K562 (cell line): ENCODE measurements at regions not wholly inside any gene's neighbourhood (a gene's known extent, or its start where the extent isn't known, plus 50 kb on each side); places are given as distances from the start of the nearest gene placed in this dataset.

Experiments used
- ATAC-seq: fragments of 200-7000 bp; cut with Tn5 transposase; 3 replicates; pipeline ENCODE4 v1.9.1; 2020; ENCODE audit warnings: moderate library complexity
- BruUV-seq: library from RNA; stranded (reverse); fragments of 400-500 nt; replicated peaks from 2 replicates; lab custom pipeline; 2021; lab: Mats Ljungman, UMichigan
- CTCF ChIA-PET: fragments of 300-600 bp; formaldehyde crosslinking; extraction: SDS; loops from one replicate; lab custom pipeline; 2021; ENCODE audit warnings: low intra/inter-chr PET ratio; lab: Yijun Ruan, JAX
- POLR2A ChIA-PET: fragments of 300-600, 350-650 bp; sonication (Branson Sonifier 250); formaldehyde crosslinking; extraction: SDS; loops from one replicate; lab custom pipeline; 2021; ENCODE audit warnings: antibody characterized with exemption, inconsistent platforms; lab: Yijun Ruan, JAX
- DNase-seq, 4 experiments: peaks; one replicate each; pipeline versions ENCODE4 v3.0.0 to v3.0.0-alpha.2; 2011 to 2018; ENCODE audit warnings: low spot score in 3 of 4, mixed read lengths in 3 of 4; ENCODE audit errors: extremely low read depth in 1 of 4
- FAIRE-seq: peaks from 2 replicates; lab custom pipeline; 2011; peaks lifted over from hg19 to GRCh38; lab: Jason Lieb, UNC
- H2AFZ ChIP-seq: 2 replicates; pipeline ENCODE4 v1.6.0; 2011; ENCODE audit warnings: low read depth, low read length, control low read depth, inconsistent platforms
- H3K27ac ChIP-seq: fragments of 200-600 bp; 3 replicates; pipeline ENCODE4 v1.8.0; 2011; ENCODE audit warnings: low read depth, mild to moderate bottlenecking, control low read depth, inconsistent platforms, low read length, moderate library complexity, mixed read lengths; ENCODE audit errors: extremely low read depth
- H3K27me3 ChIP-seq, 2 experiments: fragments of 300-600 bp in 1 of 2; 2 replicates in 1 of 2; 3 replicates in 1 of 2; pipeline versions ENCODE4 v1.6.0 to v1.8.0; 2011; ENCODE audit warnings: inconsistent platforms in 2 of 2, low read length in 2 of 2, mild to moderate bottlenecking in 1 of 2, mixed read lengths in 1 of 2, moderate library complexity in 1 of 2; ENCODE audit not compliant: control insufficient read depth in 2 of 2, insufficient read depth in 2 of 2
- H3K36me3 ChIP-seq: fragments of 300-600 bp; 3 replicates; pipeline ENCODE4 v1.8.0; 2011; ENCODE audit warnings: mild to moderate bottlenecking, low read length, inconsistent platforms; ENCODE audit not compliant: control insufficient read depth, insufficient read depth
- H3K4me1 ChIP-seq, 2 experiments: fragments of 200-600 bp in 1 of 2; replicated peaks in 1 of 2; 2 replicates in 1 of 2; 3 replicates in 1 of 2; pipeline versions ENCODE4 v1.5.1 to v1.8.0; 2011; ENCODE audit warnings: inconsistent platforms in 2 of 2, low read length in 2 of 2, mild to moderate bottlenecking in 1 of 2, mixed read lengths in 1 of 2, moderate library complexity in 1 of 2; ENCODE audit not compliant: control insufficient read depth in 2 of 2, insufficient read depth in 2 of 2
- H3K4me2 ChIP-seq: 2 replicates; pipeline ENCODE4 v1.6.1; 2011; ENCODE audit warnings: low read length, control low read depth, inconsistent platforms, mixed read lengths; ENCODE audit not compliant: insufficient read depth
- H3K4me3 ChIP-seq: fragments of 200-600 bp; sonication (generic), shearing (Covaris generic); 2 replicates; pipeline ENCODE4 v1.5.1; 2016; ENCODE audit warnings: control low read depth, inconsistent platforms
- H3K79me2 ChIP-seq: fragments of 200-600 bp; 3 replicates; pipeline ENCODE4 v1.8.0; 2011; ENCODE audit warnings: low read length, inconsistent platforms; ENCODE audit not compliant: control insufficient read depth, insufficient read depth
- H3K9ac ChIP-seq, 2 experiments: 2 replicates each; pipeline versions ENCODE4 v1.6.0 to v1.6.1; 2011; ENCODE audit warnings: low read depth in 2 of 2, low read length in 2 of 2, control low read depth in 1 of 2, inconsistent platforms in 1 of 2, mild to moderate bottlenecking in 1 of 2, mixed read lengths in 1 of 2; ENCODE audit not compliant: insufficient read depth in 1 of 2
- H3K9me1 ChIP-seq: one replicate; pipeline ENCODE4 v1.6.0; 2011; ENCODE audit warnings: inconsistent platforms, mild to moderate bottlenecking, low read length, moderate library complexity; ENCODE audit not compliant: control insufficient read depth, insufficient read depth
- H3K9me3 ChIP-seq: replicated peaks from 2 replicates; pipeline ENCODE4 v1.5.1; 2011; ENCODE audit warnings: low read depth, low read length, inconsistent platforms; ENCODE audit not compliant: control insufficient read depth, insufficient read depth
- H4K20me1 ChIP-seq: replicated peaks from 2 replicates; pipeline ENCODE4 v1.6.1; 2011; ENCODE audit warnings: low read length, inconsistent platforms, mixed read lengths; ENCODE audit not compliant: control insufficient read depth, insufficient read depth
- DACH1 ChIP-seq: fragments of 450-650 bp; IDR thresholded peaks from 2 replicates; pipeline ENCODE4 v1.6.1; 2018; ENCODE audit not compliant: partially characterized antibody
- E2F3 ChIP-seq: fragments of 250-450 bp; sonication (Bioruptor Pico); IDR thresholded peaks from 2 replicates; pipeline ENCODE4 v1.4.0; 2020; ENCODE audit warnings: mild to moderate bottlenecking
- ETV5 ChIP-seq: sonication (generic); formaldehyde crosslinking; IDR thresholded peaks from 2 replicates; pipeline ENCODE4 v1.4.0; 2020; ENCODE audit warnings: low read depth, mild to moderate bottlenecking, missing genetic modification reagents
- NR2C1 ChIP-seq, 2 experiments: fragments of 450-650 bp; IDR thresholded peaks; 2 replicates each; pipeline ENCODE4 v1.6.1; 2017; ENCODE audit warnings: mild to moderate bottlenecking in 2 of 2, antibody characterized with exemption in 1 of 2, inconsistent platforms in 1 of 2, missing compliant biosample characterization in 1 of 2, missing genetic modification characterization in 1 of 2
- PURB ChIP-seq: sonication (generic); formaldehyde crosslinking; IDR thresholded peaks from 2 replicates; pipeline ENCODE4 v1.9.0; 2021; ENCODE audit warnings: low read depth, mild to moderate bottlenecking, missing genetic modification reagents
- ZC3H11A ChIP-seq: IDR thresholded peaks from 2 replicates; pipeline ENCODE4 v1.6.1; 2012; ENCODE audit warnings: low read depth, low read length, improper control_type of control experiment
- ZSCAN29 ChIP-seq: fragments of 450-650 bp; IDR thresholded peaks from 2 replicates; pipeline ENCODE4 v1.6.1; 2017
- WGBS: fragments of 100-300 bp; shearing (Covaris generic); methylation state at CpG from one replicate; pipeline ENCODE4 v1.1.6; 2016; ENCODE audit warnings: low coverage, mixed read lengths; ENCODE audit not compliant: insufficient coverage; ENCODE audit errors: missing lambda C conversion rate; 5-methylcytosine and 5-hydroxymethylcytosine counted together
- in situ Hi-C: fragments of 300-500 bp; cut with MboI; formaldehyde crosslinking; loops from 4 replicates; pipeline ENCODE4 v1.15.0; 2018; ENCODE audit warnings: inconsistent platforms, mixed read lengths
- intact Hi-C: fragments of 100-400 bp; cut with micrococcal nuclease; formaldehyde crosslinking; loops from 2 replicates; pipeline ENCODE4 v1.14.2; 2022
- TF ChIP-seq, protein P1 (sequence below): fragments of 450-650 bp; IDR thresholded peaks from 2 replicates; pipeline ENCODE4 v1.6.1; 2017; ENCODE audit warnings: antibody characterized with exemption, mild to moderate bottlenecking
- TF ChIP-seq, protein P2 (sequence below): fragments of 450-650 bp; IDR thresholded peaks from 2 replicates; pipeline ENCODE4 v1.6.1; 2018; ENCODE audit not compliant: partially characterized antibody
- TF ChIP-seq, protein P3 (sequence below): fragments of 450-650 bp; IDR thresholded peaks from 2 replicates; pipeline ENCODE4 v1.6.1; 2018; ENCODE audit warnings: mild to moderate bottlenecking, low read depth; ENCODE audit not compliant: partially characterized antibody

DNA sequence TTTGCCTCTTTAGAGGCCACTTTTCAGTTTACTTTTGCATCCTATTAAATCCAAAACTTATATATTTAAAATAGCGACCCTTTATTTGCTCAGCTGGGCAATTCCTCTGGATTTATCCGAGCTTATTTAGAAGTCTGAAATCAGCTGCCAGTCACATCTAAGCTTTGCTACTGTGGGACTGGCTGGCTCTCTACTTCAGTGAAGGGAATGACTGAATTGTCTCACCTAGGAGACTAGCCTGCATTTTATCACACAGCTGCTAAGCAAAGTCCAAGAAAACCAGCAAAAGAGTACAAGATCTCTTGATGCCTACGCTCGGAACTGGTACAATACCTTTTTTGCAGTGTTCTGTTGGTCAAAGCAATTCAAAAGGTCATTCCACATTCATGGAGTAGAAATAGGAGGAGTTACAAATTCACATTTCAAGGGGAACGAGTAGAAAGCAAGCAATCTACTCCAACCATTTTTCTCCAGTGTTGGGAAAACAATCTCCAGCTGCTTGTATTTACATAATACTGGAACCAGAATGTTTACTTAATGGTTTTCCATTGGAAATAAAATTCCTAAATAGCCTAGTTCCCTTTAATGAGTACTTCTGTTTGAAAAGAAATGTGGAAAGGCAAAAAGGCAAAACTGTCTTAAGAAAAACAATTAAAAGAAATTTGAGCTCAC lies 160.2 kb downstream of the MAGEB5 start:
- BruUV-seq: no TSS peak
- WGBS: 0% methylated on average over 5 of the region's 5 CpGs
- no peaks in the 10 kb centered on the region for H3K79me2 ChIP-seq
- no peaks in the 10 kb centered on the region for H4K20me1 ChIP-seq
- ChIA-PET POLR2A (no interaction called here), CTCF (no interaction called here)
- no peaks in the 10 kb centered on the region for H3K9me3 ChIP-seq
- no peak overlapping the region for H3K27ac ChIP-seq
- no peaks in the 10 kb centered on the region for H3K4me1 ChIP-seq
- DNase-seq (no peak), ATAC-seq (no peak), FAIRE-seq (no peak)
- no peaks in the 10 kb centered on the region for H3K27me3 ChIP-seq
- H3K4me3 ChIP-seq: no peak overlapping the region
- H3K9me1 ChIP-seq: no peaks in the 10 kb centered on the region
- H2AFZ ChIP-seq: no peak overlapping the region
- TF ChIP-seq, protein P1, sequence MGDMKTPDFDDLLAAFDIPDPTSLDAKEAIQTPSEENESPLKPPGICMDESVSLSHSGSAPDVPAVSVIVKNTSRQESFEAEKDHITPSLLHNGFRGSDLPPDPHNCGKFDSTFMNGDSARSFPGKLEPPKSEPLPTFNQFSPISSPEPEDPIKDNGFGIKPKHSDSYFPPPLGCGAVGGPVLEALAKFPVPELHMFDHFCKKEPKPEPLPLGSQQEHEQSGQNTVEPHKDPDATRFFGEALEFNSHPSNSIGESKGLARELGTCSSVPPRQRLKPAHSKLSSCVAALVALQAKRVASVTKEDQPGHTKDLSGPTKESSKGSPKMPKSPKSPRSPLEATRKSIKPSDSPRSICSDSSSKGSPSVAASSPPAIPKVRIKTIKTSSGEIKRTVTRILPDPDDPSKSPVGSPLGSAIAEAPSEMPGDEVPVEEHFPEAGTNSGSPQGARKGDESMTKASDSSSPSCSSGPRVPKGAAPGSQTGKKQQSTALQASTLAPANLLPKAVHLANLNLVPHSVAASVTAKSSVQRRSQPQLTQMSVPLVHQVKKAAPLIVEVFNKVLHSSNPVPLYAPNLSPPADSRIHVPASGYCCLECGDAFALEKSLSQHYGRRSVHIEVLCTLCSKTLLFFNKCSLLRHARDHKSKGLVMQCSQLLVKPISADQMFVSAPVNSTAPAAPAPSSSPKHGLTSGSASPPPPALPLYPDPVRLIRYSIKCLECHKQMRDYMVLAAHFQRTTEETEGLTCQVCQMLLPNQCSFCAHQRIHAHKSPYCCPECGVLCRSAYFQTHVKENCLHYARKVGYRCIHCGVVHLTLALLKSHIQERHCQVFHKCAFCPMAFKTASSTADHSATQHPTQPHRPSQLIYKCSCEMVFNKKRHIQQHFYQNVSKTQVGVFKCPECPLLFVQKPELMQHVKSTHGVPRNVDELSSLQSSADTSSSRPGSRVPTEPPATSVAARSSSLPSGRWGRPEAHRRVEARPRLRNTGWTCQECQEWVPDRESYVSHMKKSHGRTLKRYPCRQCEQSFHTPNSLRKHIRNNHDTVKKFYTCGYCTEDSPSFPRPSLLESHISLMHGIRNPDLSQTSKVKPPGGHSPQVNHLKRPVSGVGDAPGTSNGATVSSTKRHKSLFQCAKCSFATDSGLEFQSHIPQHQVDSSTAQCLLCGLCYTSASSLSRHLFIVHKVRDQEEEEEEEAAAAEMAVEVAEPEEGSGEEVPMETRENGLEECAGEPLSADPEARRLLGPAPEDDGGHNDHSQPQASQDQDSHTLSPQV: no peak
- TF ChIP-seq, protein P2, sequence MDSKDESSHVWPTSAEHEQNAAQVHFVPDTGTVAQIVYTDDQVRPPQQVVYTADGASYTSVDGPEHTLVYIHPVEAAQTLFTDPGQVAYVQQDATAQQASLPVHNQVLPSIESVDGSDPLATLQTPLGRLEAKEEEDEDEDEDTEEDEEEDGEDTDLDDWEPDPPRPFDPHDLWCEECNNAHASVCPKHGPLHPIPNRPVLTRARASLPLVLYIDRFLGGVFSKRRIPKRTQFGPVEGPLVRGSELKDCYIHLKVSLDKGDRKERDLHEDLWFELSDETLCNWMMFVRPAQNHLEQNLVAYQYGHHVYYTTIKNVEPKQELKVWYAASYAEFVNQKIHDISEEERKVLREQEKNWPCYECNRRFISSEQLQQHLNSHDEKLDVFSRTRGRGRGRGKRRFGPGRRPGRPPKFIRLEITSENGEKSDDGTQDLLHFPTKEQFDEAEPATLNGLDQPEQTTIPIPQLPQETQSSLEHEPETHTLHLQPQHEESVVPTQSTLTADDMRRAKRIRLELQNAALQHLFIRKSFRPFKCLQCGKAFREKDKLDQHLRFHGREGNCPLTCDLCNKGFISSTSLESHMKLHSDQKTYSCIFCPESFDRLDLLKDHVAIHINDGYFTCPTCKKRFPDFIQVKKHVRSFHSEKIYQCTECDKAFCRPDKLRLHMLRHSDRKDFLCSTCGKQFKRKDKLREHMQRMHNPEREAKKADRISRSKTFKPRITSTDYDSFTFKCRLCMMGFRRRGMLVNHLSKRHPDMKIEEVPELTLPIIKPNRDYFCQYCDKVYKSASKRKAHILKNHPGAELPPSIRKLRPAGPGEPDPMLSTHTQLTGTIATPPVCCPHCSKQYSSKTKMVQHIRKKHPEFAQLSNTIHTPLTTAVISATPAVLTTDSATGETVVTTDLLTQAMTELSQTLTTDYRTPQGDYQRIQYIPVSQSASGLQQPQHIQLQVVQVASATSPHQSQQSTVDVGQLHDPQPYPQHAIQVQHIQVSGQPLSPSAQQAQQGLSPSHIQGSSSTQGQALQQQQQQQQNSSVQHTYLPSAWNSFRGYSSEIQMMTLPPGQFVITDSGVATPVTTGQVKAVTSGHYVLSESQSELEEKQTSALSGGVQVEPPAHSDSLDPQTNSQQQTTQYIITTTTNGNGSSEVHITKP: no peak
- TF ChIP-seq ETV5 (no peak), ZC3H11A (no peak), DACH1 (no peak), ZSCAN29 (no peak), E2F3 (no peak), PURB (CRISPR knock-in tag) (no peak), NR2C1 (IDR thresholded peaks at IDR 0.05) (no peak), NR2C1 (tag; IDR thresholded peaks at IDR 0.05) (no peak)
- TF ChIP-seq, protein P3, sequence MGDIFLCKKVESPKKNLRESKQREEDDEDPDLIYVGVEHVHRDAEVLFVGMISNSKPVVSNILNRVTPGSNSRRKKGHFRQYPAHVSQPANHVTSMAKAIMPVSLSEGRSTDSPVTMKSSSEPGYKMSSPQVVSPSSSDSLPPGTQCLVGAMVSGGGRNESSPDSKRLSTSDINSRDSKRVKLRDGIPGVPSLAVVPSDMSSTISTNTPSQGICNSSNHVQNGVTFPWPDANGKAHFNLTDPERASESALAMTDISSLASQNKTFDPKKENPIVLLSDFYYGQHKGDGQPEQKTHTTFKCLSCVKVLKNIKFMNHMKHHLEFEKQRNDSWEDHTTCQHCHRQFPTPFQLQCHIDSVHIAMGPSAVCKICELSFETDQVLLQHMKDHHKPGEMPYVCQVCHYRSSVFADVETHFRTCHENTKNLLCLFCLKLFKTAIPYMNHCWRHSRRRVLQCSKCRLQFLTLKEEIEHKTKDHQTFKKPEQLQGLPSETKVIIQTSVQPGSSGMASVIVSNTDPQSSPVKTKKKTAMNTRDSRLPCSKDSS: no peak
- no peak overlapping the region for H3K4me2 ChIP-seq
- intact Hi-C loops: no loop called here
- in situ Hi-C loops: no loop called here
- no peak overlapping the region for H3K9ac ChIP-seq
- H3K36me3 ChIP-seq: no peaks in the 10 kb centered on the region
